Upper lobe of right lung (tissue), 1 donor: ENCODE measurements at regions not wholly inside any gene's neighbourhood (a gene's known extent, or its start where the extent isn't known, plus 50 kb on each side); places are given as distances from the start of the nearest gene placed in this dataset.

Source experiments
- ATAC-seq: fragments of 200-7000 bp; cut with Tn5 transposase; one replicate; pipeline ENCODE4 v1.9.1; 2020; ENCODE audit warnings: mild to moderate bottlenecking, moderate library complexity
- DNase-seq: peaks from one replicate; pipeline ENCODE4 v3.0.0-alpha.2; 2020
- H3K27ac ChIP-seq: fragments of 200-600 bp; one replicate; pipeline ENCODE4 v1.8.0; 2022
- H3K27me3 ChIP-seq: fragments of 200-600 bp; one replicate; pipeline ENCODE4 v1.8.0; 2022; ENCODE audit warnings: mild to moderate bottlenecking
- H3K36me3 ChIP-seq: fragments of 200-600 bp; one replicate; pipeline ENCODE4 v1.8.0; 2022
- H3K4me1 ChIP-seq: fragments of 200-600 bp; one replicate; pipeline ENCODE4 v1.8.0; 2022
- H3K4me3 ChIP-seq: fragments of 200-600 bp; one replicate; pipeline ENCODE4 v1.8.0; 2022; ENCODE audit warnings: mild to moderate bottlenecking
- H3K9me3 ChIP-seq: fragments of 200-600 bp; one replicate; pipeline ENCODE4 v1.8.0; 2022
- intact Hi-C: fragments of 100-400 bp; cut with DNase I; formaldehyde crosslinking; loops from one replicate; pipeline ENCODE4 v1.11.0; 2022
- TF ChIP-seq, protein P1 (sequence below): fragments of 200-600 bp; IDR thresholded peaks from one replicate; pipeline ENCODE4 v1.8.0; 2022; ENCODE audit warnings: antibody characterized with exemption
- donor health status: DM: no; HTN: yes; CAD: no; lungs with severe emphysema.

DNA sequence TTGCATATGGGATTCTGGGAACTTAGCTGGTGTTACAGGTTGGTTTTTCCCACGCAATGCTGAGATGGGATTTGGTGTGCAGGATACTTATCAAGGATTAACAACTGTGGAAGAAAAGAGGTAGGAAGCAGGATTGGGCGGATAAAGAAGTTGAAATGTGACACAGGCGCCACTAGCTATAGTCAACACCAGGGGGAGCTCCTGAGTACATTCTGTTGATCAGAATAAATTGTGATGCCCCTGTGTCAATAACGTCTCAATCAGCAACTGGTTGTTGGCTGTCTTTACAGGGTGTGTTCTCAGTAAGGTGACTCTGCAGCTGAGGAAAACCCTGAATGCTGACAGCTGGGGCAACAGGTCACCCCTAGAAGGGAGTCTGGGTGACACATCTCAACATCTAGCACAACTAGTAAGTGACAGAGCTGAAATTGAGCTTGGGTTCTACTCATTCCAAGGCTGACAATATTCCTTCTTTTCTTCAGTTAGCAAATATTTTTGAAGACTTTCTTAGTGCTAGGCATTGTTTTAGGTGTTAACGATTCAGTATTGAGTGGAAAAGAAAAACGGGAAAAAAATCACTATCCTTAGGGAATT, 143.0 kb downstream of the ARL6IP6 start:
- H3K27ac ChIP-seq: no peak overlapping the region
- DNase-seq (no peak), ATAC-seq (peak; percentile 79)
- H3K4me1 ChIP-seq: no peaks in the 10 kb centered on the region
- no peaks in the 10 kb centered on the region for H3K9me3 ChIP-seq
- H3K4me3 ChIP-seq: no peak overlapping the region
- intact Hi-C loops: no loop called here
- TF ChIP-seq, protein P1, sequence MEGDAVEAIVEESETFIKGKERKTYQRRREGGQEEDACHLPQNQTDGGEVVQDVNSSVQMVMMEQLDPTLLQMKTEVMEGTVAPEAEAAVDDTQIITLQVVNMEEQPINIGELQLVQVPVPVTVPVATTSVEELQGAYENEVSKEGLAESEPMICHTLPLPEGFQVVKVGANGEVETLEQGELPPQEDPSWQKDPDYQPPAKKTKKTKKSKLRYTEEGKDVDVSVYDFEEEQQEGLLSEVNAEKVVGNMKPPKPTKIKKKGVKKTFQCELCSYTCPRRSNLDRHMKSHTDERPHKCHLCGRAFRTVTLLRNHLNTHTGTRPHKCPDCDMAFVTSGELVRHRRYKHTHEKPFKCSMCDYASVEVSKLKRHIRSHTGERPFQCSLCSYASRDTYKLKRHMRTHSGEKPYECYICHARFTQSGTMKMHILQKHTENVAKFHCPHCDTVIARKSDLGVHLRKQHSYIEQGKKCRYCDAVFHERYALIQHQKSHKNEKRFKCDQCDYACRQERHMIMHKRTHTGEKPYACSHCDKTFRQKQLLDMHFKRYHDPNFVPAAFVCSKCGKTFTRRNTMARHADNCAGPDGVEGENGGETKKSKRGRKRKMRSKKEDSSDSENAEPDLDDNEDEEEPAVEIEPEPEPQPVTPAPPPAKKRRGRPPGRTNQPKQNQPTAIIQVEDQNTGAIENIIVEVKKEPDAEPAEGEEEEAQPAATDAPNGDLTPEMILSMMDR: peak; percentile 72
- H3K27me3 ChIP-seq: no peaks in the 10 kb centered on the region
- H3K36me3 ChIP-seq: no peaks in the 10 kb centered on the region

DNA sequence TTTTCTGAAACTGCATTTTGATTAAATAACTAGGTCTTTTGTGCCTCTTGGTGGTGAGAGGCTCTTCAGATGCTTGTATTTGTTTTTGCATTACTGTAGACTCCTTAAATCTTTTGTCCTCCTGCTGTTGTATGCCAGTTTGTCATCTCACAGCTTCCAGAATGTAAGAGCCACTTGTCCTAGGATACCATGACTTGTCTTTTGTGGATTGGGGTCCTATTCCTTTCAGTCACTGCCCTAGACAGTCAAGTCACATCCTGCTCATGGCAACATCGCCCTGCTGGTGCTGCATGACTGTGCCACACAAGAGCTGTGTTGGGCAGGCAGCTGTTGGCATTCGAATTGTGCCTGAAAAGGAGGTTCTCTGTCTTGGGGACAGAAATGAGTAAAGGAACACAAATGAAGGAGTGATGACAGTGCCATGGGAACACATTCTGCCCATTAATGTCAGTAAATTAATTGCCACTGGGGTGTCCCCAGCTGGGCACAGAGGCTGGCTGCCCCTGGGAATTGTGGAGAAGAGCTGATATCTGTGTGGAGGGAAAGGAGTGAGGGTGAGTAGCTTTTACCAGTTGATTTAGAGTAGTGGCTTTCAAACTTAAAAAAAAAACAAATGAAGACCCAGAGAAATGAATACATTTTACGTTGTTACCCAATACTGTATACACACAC, 140.3 kb downstream of the ARL6IP6 start:
- H3K9me3 ChIP-seq: no peaks in the 10 kb centered on the region
- ATAC-seq (no peak), DNase-seq (no peak)
- TF ChIP-seq, protein P1: no peak
- H3K27me3 ChIP-seq: no peaks in the 10 kb centered on the region
- intact Hi-C loops: no loop called here
- no peaks in the 10 kb centered on the region for H3K4me1 ChIP-seq
- H3K36me3 ChIP-seq: no peaks in the 10 kb centered on the region
- H3K27ac ChIP-seq: no peak overlapping the region
- no peak overlapping the region for H3K4me3 ChIP-seq

DNA sequence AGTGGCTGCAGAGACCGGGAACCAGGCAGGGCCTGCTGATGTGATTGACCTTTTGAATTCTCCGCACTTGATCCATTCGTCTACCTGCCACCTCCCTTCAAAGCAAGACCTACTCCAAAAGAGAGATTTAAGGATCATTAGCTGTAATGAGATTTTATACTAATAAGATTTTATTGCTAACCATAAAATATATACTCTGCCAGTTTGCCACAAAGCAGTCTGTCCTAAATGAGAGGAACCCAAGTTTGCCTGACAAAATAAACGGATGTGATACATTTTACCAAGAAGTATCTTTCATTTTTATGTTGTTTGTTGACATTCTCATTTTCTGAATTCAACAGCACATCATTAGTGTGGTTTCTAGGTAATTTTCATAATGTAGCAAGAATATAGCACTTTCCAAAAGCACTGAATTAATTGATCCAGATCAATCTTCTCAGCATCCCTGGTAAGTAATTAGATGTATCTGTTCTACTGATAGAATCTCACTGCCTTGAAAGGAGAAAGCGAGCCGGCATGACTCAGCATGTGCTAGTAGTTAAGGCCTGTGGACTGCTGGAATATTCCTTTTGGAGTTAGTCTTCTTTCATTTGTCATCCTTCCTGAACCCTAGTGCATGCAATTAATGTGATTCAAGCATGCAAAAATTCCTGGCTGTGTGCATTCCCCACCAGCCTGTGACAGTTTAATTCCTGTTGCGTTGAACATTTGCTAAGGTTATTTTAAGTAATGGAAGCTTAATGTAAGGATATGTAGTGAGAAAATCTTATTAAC, 128.5 kb downstream of the ARL6IP6 start:
- Histone ChIP-seq H3K4me3 (no peak overlapping the region), H3K27ac (no peak overlapping the region), H3K27me3 (no peaks in the 10 kb centered on the region), H3K4me1 (no peaks in the 10 kb centered on the region), H3K9me3 (no peaks in the 10 kb centered on the region), H3K36me3 (no peaks in the 10 kb centered on the region)
- ATAC-seq (no peak), DNase-seq (no peak)
- TF ChIP-seq, protein P1: no peak
- intact Hi-C loops: no loop called here

DNA sequence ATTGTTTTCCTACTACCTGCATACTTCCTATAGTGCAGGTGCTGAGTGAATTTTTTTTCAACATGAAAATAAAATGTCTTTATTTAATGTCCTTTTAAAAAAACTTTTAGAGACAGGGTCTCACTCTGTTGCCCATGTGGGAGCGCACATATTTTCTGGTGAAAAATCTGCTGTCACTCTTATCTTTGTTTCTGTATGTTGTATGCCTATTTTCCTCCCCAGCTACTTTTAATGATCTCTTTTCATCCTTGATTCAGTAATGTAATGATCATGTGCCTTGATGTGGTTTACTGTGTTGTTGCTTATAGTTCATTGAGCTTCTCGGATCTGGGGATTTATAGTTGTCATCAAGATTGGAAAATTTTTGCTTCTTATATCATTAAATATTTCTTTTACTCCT, 117.3 kb downstream of the ARL6IP6 start:
- no peaks in the 10 kb centered on the region for H3K4me1 ChIP-seq
- no peak overlapping the region for H3K27ac ChIP-seq
- no peak for ATAC-seq
- TF ChIP-seq, protein P1: no peak
- DNase-seq: no peak
- H3K27me3 ChIP-seq: no peaks in the 10 kb centered on the region
- intact Hi-C loops: no loop called here
- H3K9me3 ChIP-seq: no peaks in the 10 kb centered on the region
- no peaks in the 10 kb centered on the region for H3K36me3 ChIP-seq
- H3K4me3 ChIP-seq: no peak overlapping the region

DNA sequence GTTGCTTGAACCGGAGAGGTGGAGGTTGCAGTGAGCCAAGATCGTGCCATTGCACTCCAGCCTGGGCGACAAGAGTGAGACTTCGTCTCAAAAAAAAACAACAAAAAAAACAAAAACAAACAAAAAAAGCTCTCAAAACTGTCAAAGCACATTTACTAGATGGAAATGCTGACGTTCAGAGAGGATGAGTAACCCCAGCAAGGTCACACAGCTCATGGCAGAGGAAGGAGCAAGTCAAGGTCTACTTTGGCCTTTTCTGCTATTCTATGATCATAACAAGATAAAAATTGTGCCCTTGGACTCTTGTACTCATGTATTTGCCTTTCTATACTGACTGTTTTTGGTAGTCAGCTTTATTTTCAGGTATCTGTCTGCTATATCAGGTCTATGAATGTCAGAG, 109.5 kb downstream of the ARL6IP6 start:
- no peaks in the 10 kb centered on the region for H3K4me1 ChIP-seq
- DNase-seq (no peak), ATAC-seq (no peak)
- intact Hi-C loops: no loop called here
- H3K27me3 ChIP-seq: no peaks in the 10 kb centered on the region
- H3K36me3 ChIP-seq: no peaks in the 10 kb centered on the region
- no peaks in the 10 kb centered on the region for H3K9me3 ChIP-seq
- no peak overlapping the region for H3K27ac ChIP-seq
- TF ChIP-seq, protein P1: no peak
- no peak overlapping the region for H3K4me3 ChIP-seq
